ENCODE measurements at regions not wholly inside any gene's neighbourhood (a gene's known extent, or its start where the extent isn't known, plus 50 kb on each side); places are given as distances from the start of the nearest gene placed in this dataset.

DNA sequence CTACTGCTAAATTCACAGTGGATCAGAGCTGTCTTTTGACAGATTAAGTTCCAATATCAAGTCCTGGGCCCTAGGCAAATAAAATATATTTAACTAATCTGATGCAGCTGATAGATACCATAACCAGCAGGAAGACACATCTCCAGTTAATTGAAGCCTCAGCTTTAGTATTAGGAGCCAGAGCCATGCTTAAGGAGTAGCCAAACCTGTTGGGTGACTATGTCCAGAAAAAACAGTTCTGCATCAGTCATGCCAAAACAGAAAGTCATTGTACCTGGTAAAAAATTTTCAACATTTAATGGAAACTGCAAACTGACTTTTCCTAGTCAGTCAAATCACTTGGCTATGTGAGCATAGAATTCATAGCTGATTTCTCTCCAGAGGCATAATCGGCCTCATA is 200.5 kb upstream of the RUNX1 start:
- Mint-ChIP-seq H3K36me3 (peaks cover 0 to 7% (median 5%) of the 10 kb centered on the region in 5 donors), H3K27ac (no peak overlapping the region), H3K4me3 (no peak overlapping the region), H3K4me1 (no peaks in the 10 kb centered on the region), H3K27me3 (peaks cover 0 to 5% (median 0%) of the 10 kb centered on the region in 5 donors), H3K9me3 (peaks cover 0 to 20% (median 6%) of the 10 kb centered on the region in 11 donors)
- Histone ChIP-seq H3K4me1 (ENCODE audit: control insufficient read depth in 2 of 2, insufficient read depth in 2 of 2, low read length in 2 of 2) (no peaks in the 10 kb centered on the region), H3K9me3 (ENCODE audit: control insufficient read depth in 2 of 3, low read length in 3 of 3) (peaks cover 0 to 8% (median 0%) of the 10 kb centered on the region in 3 experiments), H3K27me3 (ENCODE audit: control insufficient read depth in 2 of 2, insufficient read depth in 2 of 2, low read length in 2 of 2) (no peaks in the 10 kb centered on the region), H3K27ac (ENCODE audit: low read depth, low read length) (no peak overlapping the region), H3K4me3 (ENCODE audit: low read length) (no peak overlapping the region), H3K36me3 (ENCODE audit: control insufficient read depth in 2 of 3, insufficient read depth in 3 of 3, low read length in 3 of 3) (no peaks in the 10 kb centered on the region)
- CTCF ChIA-PET = interaction anchor here (0.7 kb wide), 1 partner anchor 8 kb away, joined by 3 read pairs; no protein-coding TSS in a partner anchor
- DNase-seq (no peak), ATAC-seq (no peak)
- intact Hi-C loops (cut with micrococcal nuclease) = no loop called here
- POLR2A ChIA-PET = interaction anchor here (0.9 kb wide), 1 partner anchor 347 kb away, joined by 3 read pairs; no protein-coding TSS in a partner anchor

DNA sequence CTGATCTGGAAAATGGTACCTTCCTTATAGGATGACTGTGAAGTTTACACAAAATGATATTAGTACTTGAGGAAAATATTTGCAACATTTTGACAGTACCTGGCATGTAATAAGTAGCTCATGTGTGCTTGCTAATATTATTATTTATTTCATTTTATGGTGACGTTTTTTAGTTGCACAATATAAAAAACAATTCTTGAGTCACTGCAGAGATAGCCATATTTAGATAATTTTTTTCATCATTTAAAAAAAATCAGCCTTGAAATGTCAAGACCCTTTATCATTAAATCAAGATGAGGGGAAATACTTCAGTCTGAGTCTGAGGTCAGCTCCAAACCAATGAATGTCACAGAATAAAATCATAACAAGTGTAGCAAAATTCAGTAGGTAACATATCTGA is 196.8 kb upstream of the RUNX1 start:
- H3K4me3 ChIP-seq (ENCODE audit: low read length) = no peak overlapping the region
- Mint-ChIP-seq H3K27ac (no peak overlapping the region), H3K4me1 (no peaks in the 10 kb centered on the region), H3K9me3 (peaks cover 0 to 15% (median 5%) of the 10 kb centered on the region in 11 donors), H3K36me3 (peaks cover 0 to 11% (median 5%) of the 10 kb centered on the region in 5 donors), H3K27me3 (peaks cover 0 to 11% (median 0%) of the 10 kb centered on the region in 5 donors), H3K4me3 (no peak overlapping the region)
- no peak overlapping the region for H3K27ac ChIP-seq (ENCODE audit: low read depth, low read length)
- DNase-seq (no peak), ATAC-seq (no peak)
- H3K9me3 ChIP-seq (ENCODE audit: control insufficient read depth in 2 of 3, low read length in 3 of 3) = peaks cover 0 to 8% (median 0%) of the 10 kb centered on the region in 3 experiments
- no peaks in the 10 kb centered on the region for H3K36me3 ChIP-seq (ENCODE audit: control insufficient read depth in 2 of 3, insufficient read depth in 3 of 3, low read length in 3 of 3)
- ChIA-PET CTCF (no interaction called here), POLR2A (interaction anchor here (0.7 kb wide), 1 partner anchor 10 kb away, joined by 4 read pairs; no protein-coding TSS in a partner anchor)
- intact Hi-C loops (cut with micrococcal nuclease) = no loop called here
- H3K27me3 ChIP-seq (ENCODE audit: control insufficient read depth in 2 of 2, insufficient read depth in 2 of 2, low read length in 2 of 2) = no peaks in the 10 kb centered on the region
- H3K4me1 ChIP-seq (ENCODE audit: control insufficient read depth in 2 of 2, insufficient read depth in 2 of 2, low read length in 2 of 2) = no peaks in the 10 kb centered on the region

DNA sequence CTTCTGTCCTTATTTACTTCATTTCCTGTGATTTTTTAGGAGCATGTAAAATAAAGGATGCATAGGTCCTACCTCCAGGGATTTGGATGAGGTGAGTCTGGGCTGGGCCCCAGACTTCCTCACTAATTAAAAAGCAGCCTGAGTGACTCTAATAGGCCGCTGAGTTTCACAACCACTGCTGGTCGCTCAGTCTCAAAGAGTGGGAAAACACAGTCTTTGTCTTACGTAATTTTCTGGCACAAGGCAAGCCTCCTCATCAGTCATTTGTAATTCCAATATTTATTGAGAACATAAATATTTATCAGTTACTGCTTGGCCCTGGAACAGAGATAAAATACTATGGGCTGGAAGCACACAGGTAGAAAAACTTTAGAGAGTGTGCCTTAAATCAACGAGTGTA is 195.4 kb upstream of the RUNX1 start:
- CTCF ChIA-PET = no interaction called here
- H3K27me3 Mint-ChIP-seq = peaks cover 0 to 14% (median 0%) of the 10 kb centered on the region in 5 donors
- Histone ChIP-seq H3K4me3 (ENCODE audit: low read length) (no peak overlapping the region), H3K27ac (ENCODE audit: low read depth, low read length) (no peak overlapping the region), H3K36me3 (ENCODE audit: control insufficient read depth in 2 of 3, insufficient read depth in 3 of 3, low read length in 3 of 3) (no peaks in the 10 kb centered on the region), H3K9me3 (ENCODE audit: control insufficient read depth in 2 of 3, low read length in 3 of 3) (no peaks in the 10 kb centered on the region), H3K4me1 (ENCODE audit: control insufficient read depth in 2 of 2, insufficient read depth in 2 of 2, low read length in 2 of 2) (no peaks in the 10 kb centered on the region), H3K27me3 (ENCODE audit: control insufficient read depth in 2 of 2, insufficient read depth in 2 of 2, low read length in 2 of 2) (no peaks in the 10 kb centered on the region)
- intact Hi-C loops (cut with micrococcal nuclease) = no loop called here
- H3K36me3 Mint-ChIP-seq = peaks cover 0 to 7% (median 0%) of the 10 kb centered on the region in 5 donors
- POLR2A ChIA-PET = no interaction called here
- H3K9me3 Mint-ChIP-seq = peaks cover 0 to 6% (median 2%) of the 10 kb centered on the region in 11 donors
- no peak overlapping the region for H3K4me3 Mint-ChIP-seq
- ATAC-seq (no peak), DNase-seq (no peak)
- H3K4me1 Mint-ChIP-seq = peaks cover 0 to 4% (median 0%) of the 10 kb centered on the region in 7 donors
- no peak overlapping the region for H3K27ac Mint-ChIP-seq

DNA sequence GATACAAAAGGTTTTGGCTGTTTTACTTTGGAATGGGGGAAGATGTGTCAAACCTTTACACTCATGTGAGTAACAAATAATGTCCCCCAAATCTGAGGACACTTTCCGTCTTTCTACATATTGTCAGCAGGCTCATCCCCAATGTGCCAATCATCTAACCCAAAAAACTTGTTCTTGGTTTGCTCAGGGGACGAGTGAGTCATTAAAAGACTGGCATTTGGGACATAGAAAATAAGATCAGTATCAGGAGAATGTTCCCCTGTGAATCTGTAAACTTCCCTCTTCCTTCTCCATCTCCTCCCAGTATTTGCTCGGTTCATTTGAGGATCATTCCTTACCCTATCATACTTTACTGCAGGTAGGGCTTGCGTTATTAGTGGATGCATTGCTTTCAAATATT is 194.1 kb upstream of the RUNX1 start:
- Histone ChIP-seq H3K27ac (ENCODE audit: low read depth, low read length) (no peak overlapping the region), H3K4me3 (ENCODE audit: low read length) (no peak overlapping the region), H3K36me3 (ENCODE audit: control insufficient read depth in 2 of 3, insufficient read depth in 3 of 3, low read length in 3 of 3) (no peaks in the 10 kb centered on the region), H3K27me3 (ENCODE audit: control insufficient read depth in 2 of 2, insufficient read depth in 2 of 2, low read length in 2 of 2) (no peaks in the 10 kb centered on the region), H3K4me1 (ENCODE audit: control insufficient read depth in 2 of 2, insufficient read depth in 2 of 2, low read length in 2 of 2) (peaks cover 0 to 4% of the 10 kb centered on the region in 2 donors), H3K9me3 (ENCODE audit: control insufficient read depth in 2 of 3, low read length in 3 of 3) (no peaks in the 10 kb centered on the region)
- Mint-ChIP-seq H3K27ac (no peak overlapping the region), H3K36me3 (peaks cover 0 to 7% (median 0%) of the 10 kb centered on the region in 5 donors), H3K27me3 (peaks cover 0 to 14% (median 0%) of the 10 kb centered on the region in 5 donors), H3K4me1 (peaks cover 1 to 12% (median 8%) of the 10 kb centered on the region in 7 donors), H3K9me3 (peaks cover 0 to 4% (median 0%) of the 10 kb centered on the region in 11 donors), H3K4me3 (no peak overlapping the region)
- DNase-seq (no peak), ATAC-seq (no peak)
- intact Hi-C loops (cut with micrococcal nuclease) = no loop called here
- POLR2A ChIA-PET = no interaction called here
- CTCF ChIA-PET = no interaction called here

DNA sequence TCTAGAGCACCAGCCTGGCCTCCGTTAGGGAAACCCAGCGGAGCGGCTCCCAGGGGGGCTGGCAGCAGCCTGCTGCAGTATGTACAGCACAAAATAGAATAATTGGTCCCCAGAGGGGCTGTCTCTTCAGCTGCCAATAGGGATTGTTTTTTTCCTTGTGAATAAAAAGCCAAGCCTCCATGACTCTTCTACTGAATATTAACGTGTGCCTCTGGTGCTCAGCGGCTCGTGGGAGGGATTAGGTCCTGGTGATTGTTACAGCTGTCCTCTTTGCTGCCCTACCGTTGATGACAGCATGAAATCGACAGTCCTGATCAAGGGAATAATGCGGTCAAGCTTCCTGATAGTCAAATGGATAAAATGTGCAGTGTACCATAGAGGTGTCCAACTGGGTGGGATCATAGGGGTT is 190.7 kb upstream of the RUNX1 start:
- intact Hi-C loops (cut with micrococcal nuclease) = no loop called here

DNA sequence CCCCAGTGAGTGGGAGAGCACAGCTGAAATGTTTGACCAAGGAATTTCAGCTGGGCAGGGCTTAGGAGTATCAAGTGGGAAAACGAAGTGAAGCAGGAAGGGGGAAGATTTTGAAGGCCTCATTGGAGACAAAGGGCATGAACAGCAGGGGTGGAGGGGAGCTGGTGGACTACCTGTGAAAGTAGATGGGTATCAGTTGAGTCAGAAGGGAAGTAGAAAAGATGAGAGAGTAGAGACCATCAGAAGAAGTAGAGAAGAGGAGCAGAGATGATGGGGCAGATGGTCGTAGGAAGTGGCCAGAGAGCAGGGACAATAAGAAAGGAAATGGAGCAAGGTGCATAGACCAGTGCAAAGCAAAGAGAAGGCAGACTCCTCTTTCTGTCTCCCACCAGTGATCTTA is 189.0 kb upstream of the RUNX1 start:
- Mint-ChIP-seq H3K27ac (peak overlapping the region in 6 of 9 donors; percentile 26 to 84 (median 72)), H3K27me3 (peaks cover 0 to 10% (median 0%) of the 10 kb centered on the region in 5 donors), H3K4me3 (peak overlapping the region in 4 of 10 donors; percentile 7 to 68 (median 65)), H3K36me3 (peaks cover 0 to 19% (median 5%) of the 10 kb centered on the region in 5 donors), H3K9me3 (peaks cover 0 to 31% (median 15%) of the 10 kb centered on the region in 11 donors), H3K4me1 (peaks cover 16 to 49% (median 41%) of the 10 kb centered on the region in 7 donors)
- no peak for ATAC-seq
- POLR2A ChIA-PET = interaction anchor here (0.9 kb wide), 1 partner anchor 46 kb away, joined by 3 read pairs; no protein-coding TSS in a partner anchor
- intact Hi-C loops (cut with micrococcal nuclease) = no loop called here
- no peaks in the 10 kb centered on the region for H3K27me3 ChIP-seq (ENCODE audit: control insufficient read depth in 2 of 2, insufficient read depth in 2 of 2, low read length in 2 of 2)
- DNase-seq = no peak
- no peak overlapping the region for H3K4me3 ChIP-seq (ENCODE audit: low read length)
- peaks cover 0 to 17% of the 10 kb centered on the region in 2 donors for H3K4me1 ChIP-seq (ENCODE audit: control insufficient read depth in 2 of 2, insufficient read depth in 2 of 2, low read length in 2 of 2)
- H3K9me3 ChIP-seq (ENCODE audit: control insufficient read depth in 2 of 3, low read length in 3 of 3) = peaks cover 0 to 14% (median 0%) of the 10 kb centered on the region in 3 experiments
- no peaks in the 10 kb centered on the region for H3K36me3 ChIP-seq (ENCODE audit: control insufficient read depth in 2 of 3, insufficient read depth in 3 of 3, low read length in 3 of 3)
- CTCF ChIA-PET = interaction anchor here (0.7 kb wide), 1 partner anchor 25 kb away, joined by 3 read pairs; no protein-coding TSS in a partner anchor
- no peak overlapping the region for H3K27ac ChIP-seq (ENCODE audit: low read depth, low read length)

More for the DNA sequence above, 190.7 kb upstream of the RUNX1 start:
- Histone ChIP-seq H3K36me3 (ENCODE audit: control insufficient read depth in 2 of 3, insufficient read depth in 3 of 3, low read length in 3 of 3) (no peaks in the 10 kb centered on the region), H3K9me3 (ENCODE audit: control insufficient read depth in 2 of 3, low read length in 3 of 3) (peaks cover 0 to 14% (median 0%) of the 10 kb centered on the region in 3 experiments), H3K27me3 (ENCODE audit: control insufficient read depth in 2 of 2, insufficient read depth in 2 of 2, low read length in 2 of 2) (no peaks in the 10 kb centered on the region), H3K27ac (ENCODE audit: low read depth, low read length) (no peak overlapping the region), H3K4me1 (ENCODE audit: control insufficient read depth in 2 of 2, insufficient read depth in 2 of 2, low read length in 2 of 2) (peaks cover 0 to 17% of the 10 kb centered on the region in 2 donors), H3K4me3 (ENCODE audit: low read length) (no peak overlapping the region)
- peaks cover 0 to 18% (median 7%) of the 10 kb centered on the region in 5 donors for H3K36me3 Mint-ChIP-seq
- POLR2A ChIA-PET = interaction anchor here (1.5 kb wide), 1 partner anchor 35 kb away, joined by 5 read pairs; no protein-coding TSS in a partner anchor
- CTCF ChIA-PET = no interaction called here
- peaks cover 0 to 29% (median 15%) of the 10 kb centered on the region in 11 donors for H3K9me3 Mint-ChIP-seq
- DNase-seq (no peak), ATAC-seq (no peak)
- H3K4me1 Mint-ChIP-seq = peaks cover 13 to 45% (median 34%) of the 10 kb centered on the region in 7 donors
- H3K27ac Mint-ChIP-seq = peak overlapping the region in 2 of 9 donors; percentile 21 to 77
- peaks cover 0 to 10% (median 0%) of the 10 kb centered on the region in 5 donors for H3K27me3 Mint-ChIP-seq
- no peak overlapping the region for H3K4me3 Mint-ChIP-seq
